ENCODE measurements at regions not wholly inside any gene's neighbourhood (a gene's known extent, or its start where the extent isn't known, plus 50 kb on each side); places are given as distances from the start of the nearest gene placed in this dataset.

GRCh38 chr6:156582509-156582992, 194.6 kb upstream of the ARID1B start:
- BruUV-seq (replicated peaks): no TSS peak

More at GRCh38 chr6:156582509-156582992, 194.6 kb upstream of the ARID1B start:
- in situ Hi-C loops (cut with MboI; ENCODE audit: low sequenced_read_pairs) (no loop called here), dilution Hi-C loops (cut with HindIII; ENCODE audit: low sequenced_read_pairs, unreplicated experiment) (no loop called here), intact Hi-C loops (cut with micrococcal nuclease) (no loop called here)
- no peak overlapping the region for H3K4me2 ChIP-seq (ENCODE audit: low read depth, low read length)
- H3K9me3 ChIP-seq (ENCODE audit: control insufficient read depth, insufficient read depth, low read length): peaks cover 9% of the 10 kb centered on the region
- H3K79me1 ChIP-seq (ENCODE audit: low read depth in 1 of 2, low read length in 2 of 2): no peaks in the 10 kb centered on the region
- no peaks in the 10 kb centered on the region for H3K36me3 ChIP-seq (ENCODE audit: control insufficient read depth, insufficient read depth, low read length)
- no peak overlapping the region for H3K56ac ChIP-seq (ENCODE audit: extremely low read depth, insufficient read depth, low read length)
- H3K27ac ChIP-seq (ENCODE audit: insufficient read depth, low read length): no peak overlapping the region
- ATAC-seq (ENCODE audit: low read depth) (no peak), DNase-seq (no peak)
- H3K9me1 ChIP-seq (ENCODE audit: insufficient read depth, low read length): no peaks in the 10 kb centered on the region
- no peak overlapping the region for H4K5ac ChIP-seq (ENCODE audit: low read depth, low read length)
- no peaks in the 10 kb centered on the region for H4K20me1 ChIP-seq (ENCODE audit: insufficient read depth, low read length)
- ChIA-PET POLR2A (ENCODE audit: unreplicated experiment) (no interaction called here), CTCF (no interaction called here)
- H2BK20ac ChIP-seq (ENCODE audit: low read depth, low read length): no peak overlapping the region
- H2AFZ ChIP-seq (replicated peaks; ENCODE audit: low read length, poor library complexity): no peak overlapping the region
- no peak overlapping the region for H3K9ac ChIP-seq (ENCODE audit: low read depth, low read length)
- TF ChIP-seq RAD21 (IDR thresholded peaks at IDR 0.05; ENCODE audit: low read length) (no peak), ELK1 (IDR thresholded peaks at IDR 0.05; ENCODE audit: borderline replicate concordance, low read depth, low read length) (no peak), NFE2L2 (IDR thresholded peaks at IDR 0.05; ENCODE audit: low read depth, low read length) (no peak), FOS (IDR thresholded peaks at IDR 0.05; ENCODE audit: low read depth, low read length) (no peak), BHLHE40 (IDR thresholded peaks at IDR 0.05; ENCODE audit: low read depth, low read length) (no peak), CHD1 (IDR thresholded peaks at IDR 0.05; ENCODE audit: low read depth, low read length) (no peak), RCOR1 (IDR thresholded peaks at IDR 0.05; ENCODE audit: insufficient replicate concordance, low read length) (no peak), CEBPB (IDR thresholded peaks at IDR 0.05; ENCODE audit: low read depth, low read length) (no peak), MXI1 (IDR thresholded peaks at IDR 0.05; ENCODE audit: borderline replicate concordance, low read depth, low read length) (no peak), CTCF (conservative IDR thresholded peaks at IDR 0.05; ENCODE audit: low read depth, low read length) (no peak), USF2 (IDR thresholded peaks at IDR 0.05; ENCODE audit: low read depth, low read length) (no peak), RFX5 (IDR thresholded peaks at IDR 0.05; ENCODE audit: low read depth, low read length) (no peak), MAZ (IDR thresholded peaks at IDR 0.05; ENCODE audit: borderline replicate concordance, low read depth, low read length) (no peak)
- no peak overlapping the region for H2AK9ac ChIP-seq (replicated peaks; ENCODE audit: low read depth, low read length, poor library complexity)
- no peak overlapping the region for H2BK5ac ChIP-seq (ENCODE audit: low read depth, low read length, poor library complexity, severe bottlenecking)
- H3K27me3 ChIP-seq (ENCODE audit: control insufficient read depth, insufficient read depth, low read length): peaks cover 3% of the 10 kb centered on the region; the same call in 1 of the 2 replicates
- no peak overlapping the region for H3K23ac ChIP-seq (ENCODE audit: low read depth, low read length)
- no CpG with 5 or more reads among the region's 7 CpGs for WGBS, 2 experiments (ENCODE audit: extremely low coverage in 2 of 2, insufficient read length in 1 of 2)
- no peak overlapping the region for H3K18ac ChIP-seq (ENCODE audit: low read depth, low read length)
- H4K8ac ChIP-seq (ENCODE audit: low read depth in 2 of 2, low read length in 2 of 2): no peak overlapping the region
- H3K4me3 ChIP-seq (ENCODE audit: insufficient read depth, low read depth, low read length): no peak overlapping the region
- no peaks in the 10 kb centered on the region for H3K4me1 ChIP-seq (ENCODE audit: control insufficient read depth, insufficient read depth, low read length)
- H2BK15ac ChIP-seq (ENCODE audit: low read depth, low read length): no peak overlapping the region
- no peak overlapping the region for H2AK5ac ChIP-seq (ENCODE audit: low read depth, low read length)
- H3K14ac ChIP-seq (replicated peaks; ENCODE audit: low read depth, low read length): no peak overlapping the region
- no peak overlapping the region for H4K91ac ChIP-seq (ENCODE audit: insufficient read depth, low read depth, low read length)
- H2BK120ac ChIP-seq (ENCODE audit: low read depth, low read length): no peak overlapping the region
- no peak overlapping the region for H3K4ac ChIP-seq (ENCODE audit: low read depth, low read length)
